Hepatocyte (in vitro differentiated cells): ENCODE measurements at regions not wholly inside any gene's neighbourhood (a gene's known extent, or its start where the extent isn't known, plus 50 kb on each side); places are given as distances from the start of the nearest gene placed in this dataset.

ENCODE experiments used
- EZH2 ChIP-seq: fragments of 200-600 bp; sonication (generic); IDR thresholded peaks from 2 replicates; pipeline ENCODE4 v1.6.1; 2016; ENCODE audit warnings: antibody characterized with exemption, mild to moderate bottlenecking, borderline replicate concordance
- EZH2phosphoT487 ChIP-seq: fragments of 200-600 bp; sonication (generic); IDR thresholded peaks from one replicate; pipeline ENCODE4 v1.6.1; 2018; ENCODE audit warnings: antibody characterized with exemption, mild to moderate bottlenecking, low read depth, moderate library complexity; ENCODE audit not compliant: unreplicated experiment, severe bottlenecking
- TF ChIP-seq, protein P1 (sequence below): fragments of 200-600 bp; sonication (generic); IDR thresholded peaks from 2 replicates; pipeline ENCODE4 v1.5.1; 2016; ENCODE audit warnings: antibody characterized with exemption, mild to moderate bottlenecking; ENCODE audit not compliant: poor library complexity

DNA sequence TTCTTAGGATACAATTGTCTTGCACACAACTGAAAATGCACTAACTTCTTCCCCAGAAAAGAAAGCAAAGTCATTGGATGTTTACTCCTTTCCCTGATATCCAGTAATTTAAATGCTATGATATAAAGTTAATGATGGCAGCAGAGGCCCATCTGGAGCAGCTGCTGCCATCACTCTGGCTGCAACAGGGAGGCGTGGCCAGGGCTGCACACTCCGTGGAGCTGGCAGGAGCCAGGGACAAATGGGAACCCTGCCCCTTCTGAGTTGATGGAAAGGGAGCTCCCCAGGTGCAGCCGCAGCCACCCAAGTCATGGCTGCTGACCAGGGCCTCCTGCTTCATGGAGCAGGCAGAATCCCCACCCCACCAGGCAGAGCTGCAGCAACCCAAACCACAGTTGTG lies 72.6 kb upstream of the ALDH1A3 start:
- TF ChIP-seq, protein P1, sequence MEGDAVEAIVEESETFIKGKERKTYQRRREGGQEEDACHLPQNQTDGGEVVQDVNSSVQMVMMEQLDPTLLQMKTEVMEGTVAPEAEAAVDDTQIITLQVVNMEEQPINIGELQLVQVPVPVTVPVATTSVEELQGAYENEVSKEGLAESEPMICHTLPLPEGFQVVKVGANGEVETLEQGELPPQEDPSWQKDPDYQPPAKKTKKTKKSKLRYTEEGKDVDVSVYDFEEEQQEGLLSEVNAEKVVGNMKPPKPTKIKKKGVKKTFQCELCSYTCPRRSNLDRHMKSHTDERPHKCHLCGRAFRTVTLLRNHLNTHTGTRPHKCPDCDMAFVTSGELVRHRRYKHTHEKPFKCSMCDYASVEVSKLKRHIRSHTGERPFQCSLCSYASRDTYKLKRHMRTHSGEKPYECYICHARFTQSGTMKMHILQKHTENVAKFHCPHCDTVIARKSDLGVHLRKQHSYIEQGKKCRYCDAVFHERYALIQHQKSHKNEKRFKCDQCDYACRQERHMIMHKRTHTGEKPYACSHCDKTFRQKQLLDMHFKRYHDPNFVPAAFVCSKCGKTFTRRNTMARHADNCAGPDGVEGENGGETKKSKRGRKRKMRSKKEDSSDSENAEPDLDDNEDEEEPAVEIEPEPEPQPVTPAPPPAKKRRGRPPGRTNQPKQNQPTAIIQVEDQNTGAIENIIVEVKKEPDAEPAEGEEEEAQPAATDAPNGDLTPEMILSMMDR, result no peak
- no peak for TF ChIP-seq EZH2
- TF ChIP-seq EZH2phosphoT487, result no peak
